Hepatocyte (in vitro differentiated cells): ENCODE measurements at regions not wholly inside any gene's neighbourhood (a gene's known extent, or its start where the extent isn't known, plus 50 kb on each side); places are given as distances from the start of the nearest gene placed in this dataset.

Source experiments
- DNase-seq: peaks from one replicate; pipeline ENCODE4 v3.0.0-alpha.2; 2016; ENCODE audit warnings: low spot score
- H2AFZ ChIP-seq: fragments of 200-600 bp; sonication (generic); 2 replicates; pipeline ENCODE4 v1.6.0; 2016; ENCODE audit warnings: antibody characterized with exemption, mild to moderate bottlenecking
- H3K27ac ChIP-seq: fragments of 200-600 bp; sonication (generic); 2 replicates; pipeline ENCODE4 v1.5.1; 2016; ENCODE audit warnings: mild to moderate bottlenecking
- H3K27me3 ChIP-seq: fragments of 200-600 bp; sonication (generic); 2 replicates; pipeline ENCODE4 v1.6.1; 2016
- H3K36me3 ChIP-seq: fragments of 200-600 bp; sonication (generic); replicated peaks from 2 replicates; pipeline ENCODE4 v1.5.1; 2016; ENCODE audit warnings: low read depth; ENCODE audit not compliant: insufficient read depth
- H3K4me1 ChIP-seq: fragments of 200-600 bp; sonication (generic); 2 replicates; pipeline ENCODE4 v1.5.1; 2016; ENCODE audit warnings: mild to moderate bottlenecking, moderate library complexity; ENCODE audit not compliant: insufficient read depth
- H3K4me2 ChIP-seq: fragments of 200-600 bp; sonication (generic); 2 replicates; pipeline ENCODE4 v1.6.0; 2016
- H3K4me3 ChIP-seq: fragments of 200-600 bp; sonication (generic); 2 replicates; pipeline ENCODE4 v1.5.1; 2016; ENCODE audit warnings: mild to moderate bottlenecking
- H3K79me2 ChIP-seq: fragments of 200-600 bp; sonication (generic); 2 replicates; pipeline ENCODE4 v1.6.0; 2017; ENCODE audit warnings: mild to moderate bottlenecking
- H3K9me2 ChIP-seq: fragments of 200-600 bp; sonication (generic); replicated peaks from 2 replicates; pipeline ENCODE4 v1.6.0; 2017; ENCODE audit warnings: mild to moderate bottlenecking; ENCODE audit not compliant: insufficient read depth
- H3K9me3 ChIP-seq: fragments of 200-600 bp; sonication (generic); 2 replicates; pipeline ENCODE4 v1.5.1; 2016; ENCODE audit warnings: low read depth, mild to moderate bottlenecking
- H4K20me1 ChIP-seq: fragments of 200-600 bp; sonication (generic); 2 replicates; pipeline ENCODE4 v1.6.0; 2016; ENCODE audit warnings: mild to moderate bottlenecking; ENCODE audit not compliant: insufficient read depth, poor library complexity, severe bottlenecking
- EZH2 ChIP-seq: fragments of 200-600 bp; sonication (generic); IDR thresholded peaks from 2 replicates; pipeline ENCODE4 v1.6.1; 2016; ENCODE audit warnings: antibody characterized with exemption, mild to moderate bottlenecking, borderline replicate concordance
- EZH2phosphoT487 ChIP-seq: fragments of 200-600 bp; sonication (generic); IDR thresholded peaks from one replicate; pipeline ENCODE4 v1.6.1; 2018; ENCODE audit warnings: antibody characterized with exemption, mild to moderate bottlenecking, low read depth, moderate library complexity; ENCODE audit not compliant: unreplicated experiment, severe bottlenecking
- WGBS: methylation state at CpG from one replicate; pipeline ENCODE4 v1.1.6; 2016; ENCODE audit warnings: low lambda C conversion rate; ENCODE audit errors: missing lambda C conversion rate; 5-methylcytosine and 5-hydroxymethylcytosine counted together
- TF ChIP-seq, protein P1 (sequence below): fragments of 200-600 bp; sonication (generic); IDR thresholded peaks from 2 replicates; pipeline ENCODE4 v1.5.1; 2016; ENCODE audit warnings: antibody characterized with exemption, mild to moderate bottlenecking; ENCODE audit not compliant: poor library complexity

DNA sequence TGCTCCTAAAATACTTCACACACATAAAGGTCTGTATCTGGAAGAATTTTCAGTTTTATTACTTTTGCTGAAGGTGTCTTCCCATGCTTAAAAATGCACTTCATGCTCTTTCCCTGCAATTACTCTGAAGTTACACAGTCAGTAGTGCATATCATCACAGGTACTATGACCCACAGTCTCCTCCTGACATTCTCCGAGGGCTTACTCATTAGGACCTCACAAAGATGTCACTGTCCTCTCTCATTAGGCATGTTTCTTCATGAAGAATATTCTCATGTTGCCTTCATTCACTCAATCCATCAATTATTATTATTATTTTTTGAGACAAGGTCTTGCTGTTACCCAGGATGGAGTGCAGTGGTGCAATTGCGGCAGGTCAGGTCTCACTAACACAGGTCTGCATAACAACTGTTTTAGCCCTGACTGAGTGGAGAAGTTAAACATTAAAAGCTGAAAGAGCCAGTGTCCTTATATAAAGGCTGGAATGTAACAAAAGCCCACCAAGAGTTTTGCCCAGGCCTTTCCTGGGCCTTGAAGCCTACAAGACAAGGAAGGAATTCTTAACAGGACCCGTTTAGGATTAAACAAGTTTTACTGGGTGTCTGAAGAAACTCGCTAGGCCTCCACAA lies 119.5 kb upstream of the WSCD2 start:
- peak; percentile 23 for DNase-seq
- Histone ChIP-seq H3K9me2 (no peaks in the 10 kb centered on the region), H3K36me3 (no peaks in the 10 kb centered on the region), H3K4me3 (no peak overlapping the region), H3K27me3 (no peaks in the 10 kb centered on the region), H3K4me1 (peaks cover 11% of the 10 kb centered on the region), H3K79me2 (no peaks in the 10 kb centered on the region), H3K4me2 (peak overlapping the region; percentile 35), H4K20me1 (no peaks in the 10 kb centered on the region), H2AFZ (no peak overlapping the region), H3K27ac (peak overlapping the region; percentile 71), H3K9me3 (no peaks in the 10 kb centered on the region)
- TF ChIP-seq, protein P1, sequence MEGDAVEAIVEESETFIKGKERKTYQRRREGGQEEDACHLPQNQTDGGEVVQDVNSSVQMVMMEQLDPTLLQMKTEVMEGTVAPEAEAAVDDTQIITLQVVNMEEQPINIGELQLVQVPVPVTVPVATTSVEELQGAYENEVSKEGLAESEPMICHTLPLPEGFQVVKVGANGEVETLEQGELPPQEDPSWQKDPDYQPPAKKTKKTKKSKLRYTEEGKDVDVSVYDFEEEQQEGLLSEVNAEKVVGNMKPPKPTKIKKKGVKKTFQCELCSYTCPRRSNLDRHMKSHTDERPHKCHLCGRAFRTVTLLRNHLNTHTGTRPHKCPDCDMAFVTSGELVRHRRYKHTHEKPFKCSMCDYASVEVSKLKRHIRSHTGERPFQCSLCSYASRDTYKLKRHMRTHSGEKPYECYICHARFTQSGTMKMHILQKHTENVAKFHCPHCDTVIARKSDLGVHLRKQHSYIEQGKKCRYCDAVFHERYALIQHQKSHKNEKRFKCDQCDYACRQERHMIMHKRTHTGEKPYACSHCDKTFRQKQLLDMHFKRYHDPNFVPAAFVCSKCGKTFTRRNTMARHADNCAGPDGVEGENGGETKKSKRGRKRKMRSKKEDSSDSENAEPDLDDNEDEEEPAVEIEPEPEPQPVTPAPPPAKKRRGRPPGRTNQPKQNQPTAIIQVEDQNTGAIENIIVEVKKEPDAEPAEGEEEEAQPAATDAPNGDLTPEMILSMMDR: no peak
- TF ChIP-seq EZH2phosphoT487 (no peak), EZH2 (no peak)
- WGBS: 28% methylated on average over 4 of the region's 4 CpGs

DNA sequence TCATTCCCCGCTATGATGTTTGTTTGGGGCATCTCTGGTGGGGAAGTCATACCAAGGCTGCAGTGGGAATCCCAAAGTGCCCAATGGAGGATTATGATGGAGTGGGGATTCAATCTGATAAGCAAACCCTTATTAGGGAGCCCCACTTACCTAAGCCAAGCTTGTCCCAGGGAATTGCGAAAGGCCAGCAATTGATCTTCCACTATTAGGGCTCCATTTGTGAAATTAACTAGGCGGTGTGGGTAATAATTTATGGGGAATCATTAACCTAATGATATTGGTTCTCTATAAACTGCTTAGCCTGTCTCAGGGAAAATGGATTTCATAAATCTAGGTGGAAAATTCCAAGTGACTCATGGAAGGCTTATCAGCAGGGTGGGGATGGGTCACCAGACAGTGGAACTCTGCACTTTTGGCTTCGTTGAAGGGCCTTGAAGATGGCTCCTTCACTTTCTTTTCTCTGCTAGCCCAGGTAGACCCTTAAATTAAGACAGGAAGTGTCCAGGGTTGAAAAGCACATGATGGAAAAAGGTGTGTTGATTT lies 113.0 kb upstream of the WSCD2 start:
- Histone ChIP-seq H3K79me2 (no peaks in the 10 kb centered on the region), H3K36me3 (no peaks in the 10 kb centered on the region), H4K20me1 (no peaks in the 10 kb centered on the region), H3K27ac (peak overlapping the region; percentile 62), H3K9me2 (no peaks in the 10 kb centered on the region), H3K4me3 (no peak overlapping the region), H3K4me2 (no peak overlapping the region), H3K9me3 (no peaks in the 10 kb centered on the region), H3K4me1 (peaks cover 5% of the 10 kb centered on the region), H2AFZ (no peak overlapping the region), H3K27me3 (no peaks in the 10 kb centered on the region)
- DNase-seq: peak; percentile 39
- TF ChIP-seq, protein P1: no peak
- TF ChIP-seq EZH2 (no peak), EZH2phosphoT487 (no peak)
- 72% methylated on average over 4 of the region's 4 CpGs for WGBS

DNA sequence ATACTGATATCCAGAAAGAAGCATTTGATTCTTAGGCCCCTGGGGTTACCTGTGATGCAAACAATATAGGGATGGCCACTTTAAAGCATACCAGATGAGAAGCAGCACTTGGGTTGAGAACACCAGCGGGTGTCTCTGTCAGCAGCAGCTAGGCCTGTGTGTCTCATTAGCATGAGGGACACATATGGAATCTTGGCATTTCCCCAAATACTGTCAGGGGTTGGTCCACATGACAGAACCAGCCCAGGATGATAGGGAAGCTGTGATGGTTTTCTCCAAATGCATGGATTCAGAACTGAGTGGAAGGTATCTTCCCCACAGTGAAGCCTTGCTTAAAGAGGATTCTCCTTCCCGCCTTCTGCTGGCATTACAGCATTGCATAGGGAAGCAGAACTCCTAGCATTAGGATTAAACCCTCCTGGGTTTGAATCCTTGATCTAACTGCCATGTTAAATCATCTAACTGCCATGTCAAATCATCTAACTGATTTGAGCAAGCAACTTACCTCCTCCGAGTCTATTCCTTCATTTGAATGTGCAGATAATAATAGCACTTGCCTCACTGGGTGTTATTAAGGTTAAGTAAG lies 111.5 kb upstream of the WSCD2 start:
- Histone ChIP-seq H3K4me1 (peaks cover 5% of the 10 kb centered on the region), H3K9me2 (no peaks in the 10 kb centered on the region), H3K4me3 (no peak overlapping the region), H3K27me3 (no peaks in the 10 kb centered on the region), H3K27ac (no peak overlapping the region), H3K79me2 (no peaks in the 10 kb centered on the region), H4K20me1 (no peaks in the 10 kb centered on the region), H3K4me2 (no peak overlapping the region), H3K36me3 (no peaks in the 10 kb centered on the region), H3K9me3 (no peaks in the 10 kb centered on the region), H2AFZ (no peak overlapping the region)
- 75% methylated on average over 3 of the region's 3 CpGs for WGBS
- TF ChIP-seq, protein P1: no peak
- TF ChIP-seq EZH2 (no peak), EZH2phosphoT487 (no peak)
- DNase-seq: no peak
